ENCODE measurements at regions not wholly inside any gene's neighbourhood (a gene's known extent, or its start where the extent isn't known, plus 50 kb on each side); places are given as distances from the start of the nearest gene placed in this dataset.

DNA sequence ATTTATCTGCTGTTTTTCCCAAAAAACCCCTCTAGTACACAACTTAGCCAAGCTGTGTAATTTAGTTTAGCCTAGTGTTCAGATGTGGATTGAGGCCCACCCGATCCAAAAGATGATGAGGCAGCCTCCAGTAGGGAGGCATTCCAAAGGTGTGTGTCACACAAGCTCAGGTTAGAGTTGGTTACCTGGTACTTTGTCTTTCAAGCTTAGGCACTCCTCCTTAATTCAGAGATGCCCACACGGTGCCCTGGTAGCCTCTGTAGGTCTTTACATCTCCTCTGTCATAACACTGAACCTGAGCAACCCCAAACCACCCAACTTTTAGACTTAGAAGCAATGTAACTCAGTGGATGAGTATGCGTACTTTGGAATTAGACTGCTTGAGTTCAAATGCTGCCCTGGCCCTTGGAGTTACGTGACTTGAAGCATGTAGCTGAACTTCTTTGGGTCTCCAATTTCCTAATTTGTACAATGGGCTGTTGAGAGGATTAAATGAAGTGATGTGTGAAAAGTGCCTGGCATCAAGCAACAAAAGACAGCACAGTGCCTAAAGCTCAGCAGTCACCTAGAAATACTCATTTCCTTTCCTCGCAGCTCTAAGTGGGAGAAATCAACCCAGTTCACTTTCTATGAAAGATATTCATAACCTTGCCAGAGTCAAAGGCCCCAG is 284.6 kb upstream of the RARB start:
- no peak for DNase-seq (ENCODE audit: low read depth)
- H3K4me3 ChIP-seq (ENCODE audit: low read depth, low read length) = no peak overlapping the region

DNA sequence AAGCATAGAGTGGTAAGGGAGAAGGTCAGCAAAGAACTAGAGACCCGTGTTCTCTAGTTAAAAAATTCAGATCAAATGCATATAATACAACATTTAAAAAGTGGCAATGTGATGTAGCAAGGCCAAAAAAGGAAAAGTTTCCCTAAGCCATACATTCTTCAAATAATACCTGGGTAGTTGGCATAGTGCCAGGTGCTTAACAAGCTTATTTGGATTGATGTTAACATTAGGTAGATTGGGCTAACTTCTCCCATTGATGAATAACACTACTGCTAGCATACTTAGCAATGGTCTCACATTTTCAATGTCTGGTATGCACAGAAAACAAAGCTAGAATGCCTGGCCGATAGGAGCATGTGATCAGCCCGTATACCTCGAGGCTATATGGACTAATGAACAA is 283.6 kb upstream of the RARB start:
- no peak for DNase-seq (ENCODE audit: low read depth)
- H3K4me3 ChIP-seq (ENCODE audit: low read depth, low read length) = no peak overlapping the region

DNA sequence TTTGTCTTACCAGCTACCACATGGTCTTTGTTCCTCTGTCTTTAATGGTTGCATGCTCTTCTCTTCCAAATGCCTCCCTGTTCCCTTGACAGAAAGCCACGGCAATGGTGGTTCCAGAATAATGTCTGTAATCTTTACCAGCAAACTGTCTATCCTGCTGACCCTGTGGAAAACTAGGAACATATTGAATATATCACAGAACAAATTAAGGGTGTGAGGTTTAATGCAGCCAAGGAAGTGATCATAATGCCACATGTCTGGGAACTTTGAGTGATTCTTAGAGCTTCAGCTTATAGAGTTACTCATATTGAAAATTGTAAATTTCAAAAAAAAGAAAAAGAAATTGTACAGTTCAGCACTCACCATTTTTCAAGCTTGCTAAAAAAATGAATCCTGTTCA is 282.9 kb upstream of the RARB start:
- DNase-seq (ENCODE audit: low read depth) = no peak
- no peak overlapping the region for H3K4me3 ChIP-seq (ENCODE audit: low read depth, low read length)

DNA sequence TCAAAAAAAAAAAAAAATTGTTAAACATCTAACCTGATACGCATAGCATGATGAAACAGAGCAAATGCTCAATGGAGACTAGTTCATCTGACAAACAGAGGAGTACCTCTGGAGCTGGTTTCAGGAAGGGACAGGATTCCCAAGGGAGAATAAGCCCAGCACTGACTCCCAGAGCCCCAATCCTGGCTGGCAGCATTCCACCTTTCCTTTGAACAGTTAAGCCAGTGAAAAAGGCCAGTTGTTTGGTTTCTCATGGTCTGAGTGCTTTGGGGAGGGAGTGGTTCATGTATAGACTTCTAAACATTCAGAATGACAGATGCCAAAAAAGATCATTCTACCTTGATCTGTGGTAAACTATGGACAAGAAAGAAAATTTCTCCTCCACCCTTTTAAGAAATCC is 277.9 kb upstream of the RARB start:
- no peak for DNase-seq (ENCODE audit: low read depth)
- H3K4me3 ChIP-seq (ENCODE audit: low read depth, low read length) = no peak overlapping the region

DNA sequence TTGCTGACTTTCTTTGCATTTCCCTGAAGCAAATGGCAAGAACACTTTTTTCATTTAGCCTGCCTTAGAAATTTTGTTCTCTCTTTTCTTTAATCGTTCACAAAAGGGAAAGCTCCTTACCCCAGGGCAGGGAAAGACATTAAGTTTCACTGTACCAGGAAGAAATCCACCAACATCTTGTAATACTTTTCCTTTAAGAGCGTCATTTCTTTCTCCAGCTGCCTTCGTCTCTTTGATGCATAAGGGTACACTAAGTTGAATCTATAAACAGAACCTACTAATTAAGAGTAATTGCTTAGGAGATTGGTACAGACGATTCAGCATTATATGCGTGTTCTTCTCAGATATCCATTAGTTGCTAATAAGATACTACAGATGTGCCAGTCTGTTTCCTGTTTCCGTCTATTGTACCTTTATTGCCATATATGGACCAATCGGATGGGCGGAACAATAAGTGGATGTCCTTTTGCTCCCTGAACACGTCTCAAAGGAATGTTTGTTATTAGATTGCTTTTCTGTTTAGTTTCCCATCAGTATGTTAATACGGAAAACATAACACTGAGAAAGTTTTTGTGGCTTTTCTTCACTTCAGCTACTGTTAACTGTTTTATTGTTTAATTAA is 276.7 kb upstream of the RARB start:
- H3K4me3 ChIP-seq (ENCODE audit: low read depth, low read length) = no peak overlapping the region
- no peak for DNase-seq (ENCODE audit: low read depth)

DNA sequence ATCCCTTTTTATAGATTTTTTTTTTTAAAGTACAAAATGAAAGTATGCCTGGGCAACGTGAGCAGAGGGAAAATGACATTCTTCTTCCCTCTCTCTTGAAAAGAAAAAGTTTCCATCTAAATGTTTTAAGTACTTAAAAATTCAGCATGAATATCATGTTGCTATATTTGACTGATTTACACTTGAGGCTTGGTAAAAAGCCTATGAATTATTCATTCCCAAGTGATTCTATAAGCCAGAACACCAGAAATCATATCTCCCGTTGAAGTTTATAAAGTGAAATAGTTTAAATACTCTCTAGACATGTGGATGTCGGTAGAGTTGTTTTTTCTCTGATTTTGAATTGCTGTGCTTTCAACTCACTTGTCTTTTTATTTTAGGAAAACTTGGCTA is 276.2 kb upstream of the RARB start:
- H3K4me3 ChIP-seq (ENCODE audit: low read depth, low read length) = no peak overlapping the region
- no peak for DNase-seq (ENCODE audit: low read depth)

DNA sequence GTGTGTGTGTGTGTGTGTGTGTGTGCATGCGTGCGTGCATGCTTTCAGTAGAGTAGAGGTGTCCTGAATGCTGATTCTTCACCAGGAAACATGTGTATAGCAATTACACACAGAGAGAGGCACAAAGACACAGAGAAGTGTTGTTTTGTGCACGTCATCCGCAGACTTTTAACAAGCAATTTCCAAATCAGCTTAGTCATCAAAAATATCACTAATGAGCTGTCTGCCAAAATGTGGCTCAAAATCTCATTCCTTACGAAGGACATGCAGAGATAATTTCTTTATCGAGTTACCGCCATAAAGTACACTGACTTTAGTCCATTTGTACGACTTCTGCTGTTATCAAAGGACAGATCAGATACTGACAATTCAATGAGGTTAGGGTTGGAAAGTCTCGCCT is 274.9 kb upstream of the RARB start:
- no peak for DNase-seq (ENCODE audit: low read depth)
- H3K4me3 ChIP-seq (ENCODE audit: low read depth, low read length) = no peak overlapping the region

DNA sequence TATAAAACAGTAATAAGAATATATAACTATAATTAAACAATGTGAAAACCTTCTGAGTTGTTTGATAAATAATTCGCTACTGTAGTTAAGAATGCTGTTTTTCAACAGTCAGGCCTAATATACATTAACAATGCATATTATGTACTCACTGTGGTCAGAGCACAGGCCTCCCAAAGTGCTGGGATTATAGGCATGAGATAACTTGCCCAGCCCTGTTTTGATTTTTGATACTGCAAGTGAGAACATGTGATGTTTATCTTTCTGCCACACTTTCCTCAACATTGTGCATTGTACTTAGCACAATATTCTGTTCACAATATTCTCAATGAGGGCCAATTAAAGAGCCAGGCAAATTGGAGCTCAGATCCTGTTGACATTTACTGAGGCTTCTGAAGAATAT is 274.5 kb upstream of the RARB start:
- no peak overlapping the region for H3K4me3 ChIP-seq (ENCODE audit: low read depth, low read length)
- DNase-seq (ENCODE audit: low read depth) = no peak

DNA sequence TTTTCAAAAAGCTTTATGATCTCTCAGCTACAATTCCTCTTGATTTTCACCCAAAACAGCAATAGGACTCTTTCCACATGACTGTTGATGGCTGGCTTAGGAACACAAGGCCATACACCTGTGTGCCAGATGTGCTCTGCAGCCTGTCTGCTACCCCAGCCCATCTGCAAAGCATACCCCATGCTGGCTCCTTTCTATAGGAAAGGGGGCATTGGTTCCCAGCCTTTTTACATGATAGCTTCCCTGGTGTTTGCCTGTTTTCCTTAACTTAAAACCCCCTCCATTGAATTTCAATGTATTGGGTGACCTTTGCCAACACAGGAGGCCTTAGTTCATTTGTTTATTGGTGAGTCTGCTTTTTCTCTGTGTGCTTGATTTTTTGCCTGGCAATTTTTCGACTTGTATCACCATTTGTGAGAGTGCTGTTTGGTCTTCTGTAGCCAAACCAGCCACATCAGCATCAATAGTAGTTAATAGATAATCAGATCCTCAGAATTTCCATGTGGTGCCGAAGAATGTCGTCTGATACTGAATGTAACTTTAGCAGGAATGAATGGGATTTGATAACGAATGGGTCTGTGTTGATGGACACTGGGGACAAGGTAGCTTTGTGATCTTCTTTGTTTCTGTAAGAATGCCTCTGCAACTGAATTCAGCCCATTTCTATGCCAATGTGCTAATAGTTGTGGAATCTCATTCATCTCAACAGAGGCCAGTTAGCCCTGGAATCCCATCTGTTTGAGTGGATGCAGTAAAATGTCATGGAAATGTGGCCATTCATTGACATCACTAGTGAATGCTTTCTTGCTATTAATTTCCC is 272.2 kb upstream of the RARB start:
- no peak for DNase-seq (ENCODE audit: low read depth)
- no peak overlapping the region for H3K4me3 ChIP-seq (ENCODE audit: low read depth, low read length)

DNA sequence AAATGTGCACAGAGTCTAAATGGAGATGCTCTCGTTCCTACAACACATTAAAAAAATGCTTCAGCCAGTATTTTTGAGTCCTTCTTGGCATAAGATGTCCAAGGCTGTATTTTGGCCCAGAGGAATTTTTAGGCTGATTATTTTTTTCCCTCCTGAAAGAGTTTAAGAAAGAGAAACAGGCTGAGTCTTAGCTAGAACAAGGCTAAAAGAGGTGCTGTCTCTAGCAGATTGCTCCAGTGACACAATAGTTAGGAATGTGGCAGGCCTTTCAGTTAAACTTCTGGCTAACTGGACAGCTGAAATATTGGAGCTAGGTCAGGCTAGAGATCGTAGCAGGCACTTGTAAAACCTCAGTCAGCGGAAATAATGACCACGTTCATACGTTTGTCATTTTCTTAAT is 271.4 kb upstream of the RARB start:
- H3K4me3 ChIP-seq (ENCODE audit: low read depth, low read length) = no peak overlapping the region
- DNase-seq (ENCODE audit: low read depth) = peak; percentile 20

DNA sequence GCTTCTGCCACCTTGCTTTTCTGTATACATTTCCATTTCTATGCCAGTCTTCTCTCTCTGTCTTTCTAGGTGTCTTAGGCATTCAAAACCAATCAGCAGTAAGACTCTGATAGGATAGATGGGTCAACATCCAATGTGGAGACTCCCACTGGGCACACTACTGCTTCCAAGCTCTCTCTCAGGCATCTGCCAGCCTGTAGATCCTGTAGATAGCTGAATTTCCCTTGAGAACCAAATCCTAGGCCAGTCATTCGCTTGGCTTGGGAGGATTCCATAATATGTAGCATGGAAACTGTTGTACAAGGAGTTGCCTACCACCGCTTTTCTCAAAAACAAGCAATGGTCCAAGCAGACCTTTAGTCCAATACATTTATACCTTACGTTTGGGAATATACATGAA is 262.8 kb upstream of the RARB start:
- no peak for DNase-seq (ENCODE audit: low read depth)
- no peak overlapping the region for H3K4me3 ChIP-seq (ENCODE audit: low read depth, low read length)

DNA sequence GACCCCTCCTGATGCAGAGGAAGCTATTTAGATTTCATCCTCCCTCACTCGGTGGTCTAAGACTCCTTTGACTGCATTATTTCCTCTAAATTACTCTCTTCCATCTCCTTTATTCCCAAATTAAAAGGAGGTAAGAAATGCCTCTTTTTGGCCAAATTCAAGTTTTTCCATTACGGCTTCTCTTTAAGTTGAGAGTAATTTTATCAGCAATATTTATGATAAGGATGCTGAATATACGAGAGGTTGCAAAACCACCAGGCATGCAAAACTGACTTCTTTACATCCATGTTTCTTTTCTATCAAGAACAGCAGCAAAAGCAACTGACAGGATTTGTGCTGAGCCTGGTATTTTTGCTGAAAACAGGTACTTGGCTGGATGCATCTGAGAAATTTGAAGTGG is 262.0 kb upstream of the RARB start:
- no peak overlapping the region for H3K4me3 ChIP-seq (ENCODE audit: low read depth, low read length)
- no peak for DNase-seq (ENCODE audit: low read depth)

DNA sequence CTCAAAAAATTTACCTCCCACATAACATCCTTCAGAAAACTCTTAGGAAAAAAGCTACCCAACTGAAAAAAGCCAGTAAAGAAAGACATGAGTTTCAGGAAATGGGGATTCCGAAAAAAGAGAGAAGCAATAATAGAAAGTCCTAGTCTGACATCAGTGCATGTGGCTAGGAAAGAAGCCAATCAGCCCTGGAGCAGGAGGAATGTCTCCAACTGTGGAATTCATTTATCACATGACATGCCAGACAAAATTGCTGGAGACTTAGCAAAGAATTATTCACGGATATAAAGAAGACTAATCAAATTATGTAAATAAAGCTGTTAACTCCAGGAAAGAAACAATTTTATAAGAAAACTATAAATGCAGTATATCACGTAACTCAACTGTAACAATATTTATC is 258.9 kb upstream of the RARB start:
- no peak for DNase-seq (ENCODE audit: low read depth)
- H3K4me3 ChIP-seq (ENCODE audit: low read depth, low read length) = no peak overlapping the region

DNA sequence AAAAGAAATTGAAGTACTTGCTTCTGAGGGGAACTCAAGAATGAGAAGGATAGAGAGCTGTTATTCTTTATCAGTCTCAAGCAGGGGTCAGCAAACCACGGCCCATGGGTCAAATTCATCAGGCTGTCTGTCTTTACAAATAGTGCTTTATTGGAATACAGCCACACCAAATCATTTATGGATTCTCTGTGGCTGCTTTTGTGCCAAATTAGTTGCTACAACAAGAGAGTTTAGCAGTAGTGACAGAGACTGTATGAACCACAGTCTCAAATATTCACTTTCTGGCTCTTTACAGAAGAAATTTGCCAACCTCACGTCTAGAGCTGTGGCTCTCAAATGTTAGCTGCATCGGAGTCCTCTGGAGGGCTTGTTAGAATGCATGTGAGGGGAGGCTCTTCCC is 258.0 kb upstream of the RARB start:
- DNase-seq (ENCODE audit: low read depth) = no peak

DNA sequence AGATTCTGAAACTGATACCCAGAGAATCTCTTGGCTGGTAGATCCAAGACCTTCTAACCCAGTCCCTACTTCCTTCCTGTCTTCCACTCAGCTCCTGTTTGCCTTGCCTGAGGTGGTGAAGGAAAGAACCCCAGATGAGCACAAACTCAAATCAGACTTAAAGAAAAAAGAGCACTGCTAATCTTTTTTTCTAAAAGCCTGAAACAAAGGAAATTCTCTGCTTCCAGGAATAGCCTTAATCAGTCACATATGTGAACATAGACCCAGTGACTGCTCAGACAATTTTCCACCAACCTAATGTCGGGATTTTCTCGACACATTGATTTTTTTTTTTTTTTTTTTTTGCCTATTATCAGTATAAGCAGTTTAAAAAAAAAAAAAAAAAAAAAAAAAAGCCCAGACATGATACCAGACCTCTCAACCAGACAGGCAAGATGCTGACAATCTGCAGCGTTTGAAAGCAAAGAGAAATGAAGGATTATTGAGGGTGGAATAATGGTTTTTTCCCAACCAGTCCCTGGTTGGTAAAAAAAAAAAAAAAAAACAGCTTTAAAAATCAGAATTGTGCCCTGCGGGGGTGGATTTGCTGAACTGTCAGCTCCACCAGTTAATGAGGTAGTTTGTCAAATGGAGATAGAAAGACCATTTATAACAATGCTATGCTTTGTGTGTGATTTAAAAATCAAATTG is 256.8 kb upstream of the RARB start:
- no peak overlapping the region for H3K4me3 ChIP-seq (ENCODE audit: low read depth, low read length)
- no peak for DNase-seq (ENCODE audit: low read depth)

More for the DNA sequence above, 258.0 kb upstream of the RARB start:
- no peak overlapping the region for H3K4me3 ChIP-seq (ENCODE audit: low read depth, low read length)

DNA sequence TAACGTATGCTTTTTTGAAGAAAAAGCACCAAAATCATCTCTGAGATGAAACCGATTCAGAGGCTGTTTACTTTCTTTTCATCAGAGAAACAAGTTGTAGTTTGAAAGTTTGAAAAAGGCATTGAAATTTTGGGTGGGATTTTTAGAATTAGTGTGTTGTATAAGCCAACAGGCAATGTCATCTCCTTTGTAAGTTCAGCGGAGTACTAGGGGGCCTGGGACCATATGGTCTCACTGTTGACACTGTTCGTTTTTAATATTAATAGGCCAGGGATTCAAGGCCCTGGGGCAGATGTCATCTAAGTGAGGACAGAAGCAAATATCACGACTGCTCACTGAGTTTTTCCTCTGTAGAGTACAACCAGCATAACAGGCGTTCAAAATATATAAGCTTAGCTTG is 256.2 kb upstream of the RARB start:
- H3K4me3 ChIP-seq (ENCODE audit: low read depth, low read length) = no peak overlapping the region
- DNase-seq (ENCODE audit: low read depth) = no peak

DNA sequence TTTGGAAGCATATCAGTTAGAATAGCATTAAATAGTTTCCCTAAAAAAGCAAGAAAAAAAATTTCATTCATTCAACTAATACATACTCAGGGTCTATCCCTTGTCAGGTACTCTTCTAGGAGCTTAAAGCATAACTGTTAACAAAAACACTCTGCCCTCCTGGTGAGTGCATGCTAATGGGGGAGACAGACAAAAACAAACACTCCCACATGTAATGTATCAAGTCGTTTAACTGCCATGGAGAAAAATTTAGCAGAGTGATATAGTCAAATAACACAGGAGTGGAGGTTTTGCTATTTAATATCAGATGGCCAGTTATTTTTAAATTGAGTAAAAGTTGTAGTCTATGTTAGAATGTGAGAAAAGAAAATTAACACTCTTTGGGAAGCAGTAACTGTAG is 254.5 kb upstream of the RARB start:
- H3K4me3 ChIP-seq (ENCODE audit: low read depth, low read length) = no peak overlapping the region
- no peak for DNase-seq (ENCODE audit: low read depth)

DNA sequence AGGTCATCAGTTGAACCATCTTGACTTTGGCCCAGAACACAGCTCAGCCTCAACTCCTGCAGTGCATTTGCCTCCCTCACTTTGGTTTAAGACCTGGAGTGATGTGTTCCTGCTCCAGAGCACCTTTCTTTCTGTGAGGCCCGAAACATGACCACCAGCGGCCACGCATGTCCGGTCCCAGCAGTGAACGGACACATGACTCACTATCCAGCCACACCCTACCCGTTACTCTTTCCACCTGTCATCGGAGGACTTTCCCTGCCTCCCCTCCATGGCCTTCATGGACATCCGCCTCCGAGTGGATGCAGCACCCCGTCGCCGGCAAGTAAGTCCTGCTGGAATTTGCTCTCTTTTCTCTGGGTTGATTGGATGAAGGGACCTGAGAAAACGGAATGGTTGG is 253.8 kb upstream of the RARB start:
- H3K4me3 ChIP-seq (ENCODE audit: low read depth, low read length) = no peak overlapping the region
- DNase-seq (ENCODE audit: low read depth) = no peak

DNA sequence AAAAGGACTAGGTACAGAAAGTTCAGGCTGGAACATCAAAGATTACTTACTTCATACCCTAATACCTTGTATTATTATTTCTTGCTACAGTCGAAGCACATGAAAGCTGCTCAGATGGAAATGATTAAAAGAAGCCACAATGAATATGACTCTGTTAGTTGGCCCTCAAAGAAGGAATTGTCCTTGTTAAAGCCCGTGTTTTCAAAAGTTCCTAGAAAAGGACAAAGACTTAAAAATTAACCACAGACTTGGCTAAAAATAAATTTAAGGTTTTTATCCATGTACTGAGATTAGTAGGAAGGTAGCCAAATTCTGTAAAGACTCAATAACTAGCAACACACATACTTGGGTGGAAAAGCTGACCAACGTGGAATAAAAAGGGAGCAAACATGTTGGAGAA is 251.0 kb upstream of the RARB start:
- H3K4me3 ChIP-seq (ENCODE audit: low read depth, low read length) = no peak overlapping the region
- no peak for DNase-seq (ENCODE audit: low read depth)

DNA sequence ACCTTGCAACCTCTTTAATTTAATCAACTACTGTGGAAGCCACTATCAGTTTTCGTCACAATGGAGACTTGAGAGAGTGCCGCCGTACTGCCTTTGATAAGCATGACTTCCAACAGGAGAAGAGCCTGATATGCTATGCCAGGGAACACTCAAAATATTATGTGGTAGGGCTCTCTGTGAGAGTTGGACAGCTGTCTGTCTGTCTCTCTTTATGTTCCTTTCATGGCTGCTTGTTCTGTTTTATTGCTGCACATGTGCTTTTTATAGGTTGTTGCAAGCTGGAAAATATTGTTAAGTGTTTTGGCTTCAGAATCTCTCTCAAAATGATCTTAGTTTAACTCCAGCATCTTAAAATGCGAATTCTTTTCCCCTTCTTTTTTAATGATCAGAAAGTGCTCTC is 249.4 kb upstream of the RARB start:
- H3K4me3 ChIP-seq (ENCODE audit: low read depth, low read length) = no peak overlapping the region
- no peak for DNase-seq (ENCODE audit: low read depth)
